IMR-90 (cell line): ENCODE measurements at regions not wholly inside any gene's neighbourhood (a gene's known extent, or its start where the extent isn't known, plus 50 kb on each side); places are given as distances from the start of the nearest gene placed in this dataset.

Source experiments
- ATAC-seq: fragments of 200-7000 bp; cut with Tn5 transposase; 2 replicates; pipeline ENCODE4 v1.9.1; 2020; ENCODE audit warnings: low read depth, mild to moderate bottlenecking, moderate library complexity
- BruUV-seq: library from RNA; stranded (reverse); fragments of 400-500 nt; replicated peaks from 2 replicates; lab custom pipeline; 2021; lab: Mats Ljungman, UMichigan
- CTCF ChIA-PET: fragments of 300-600 bp; formaldehyde crosslinking; extraction: SDS; loops from one replicate; lab custom pipeline; 2021; ENCODE audit warnings: antibody characterized with exemption; lab: Yijun Ruan, JAX
- POLR2A ChIA-PET: fragments of 300-600 bp; sonication (Branson Sonifier 250); formaldehyde crosslinking; loops from one replicate; lab custom pipeline; 2022; ENCODE audit warnings: antibody characterized with exemption; ENCODE audit not compliant: unreplicated experiment; lab: Charles Lee
- DNase-seq: peaks from one replicate; pipeline ENCODE4 v3.0.0; 2013
- H2AFZ ChIP-seq: replicated peaks from 2 replicates; pipeline ENCODE3; 2013; ENCODE audit warnings: low read length, mild to moderate bottlenecking; ENCODE audit not compliant: poor library complexity
- H2AK5ac ChIP-seq: 2 replicates; pipeline ENCODE4 v1.6.1; 2013; ENCODE audit warnings: low read depth, low read length, inconsistent platforms
- H2AK9ac ChIP-seq: replicated peaks from 2 replicates; pipeline ENCODE3; 2013; ENCODE audit warnings: mild to moderate bottlenecking, low read depth, low read length, moderate library complexity; ENCODE audit not compliant: poor library complexity
- H2BK120ac ChIP-seq: 2 replicates; pipeline ENCODE4 v1.6.1; 2013; ENCODE audit warnings: low read depth, low read length, inconsistent platforms
- H2BK15ac ChIP-seq: 3 replicates; pipeline ENCODE4 v1.6.1; 2013; ENCODE audit warnings: low read depth, low read length, inconsistent platforms
- H2BK20ac ChIP-seq: 2 replicates; pipeline ENCODE4 v1.6.1; 2013; ENCODE audit warnings: low read depth, mild to moderate bottlenecking, inconsistent platforms, low read length, moderate library complexity
- H2BK5ac ChIP-seq: 2 replicates; pipeline ENCODE4 v1.6.1; 2013; ENCODE audit warnings: mild to moderate bottlenecking, low read depth, low read length, inconsistent platforms; ENCODE audit not compliant: poor library complexity, severe bottlenecking
- H3K14ac ChIP-seq: replicated peaks from 2 replicates; pipeline ENCODE4 v1.6.1; 2013; ENCODE audit warnings: low read depth, low read length, inconsistent platforms
- H3K18ac ChIP-seq: 2 replicates; pipeline ENCODE4 v1.6.1; 2013; ENCODE audit warnings: low read depth, low read length, control low read depth
- H3K23ac ChIP-seq: 2 replicates; pipeline ENCODE4 v1.6.1; 2013; ENCODE audit warnings: low read depth, low read length, inconsistent platforms
- H3K27ac ChIP-seq: 2 replicates; pipeline ENCODE4 v1.5.1; 2013; ENCODE audit warnings: mild to moderate bottlenecking, control low read depth, low read length; ENCODE audit not compliant: insufficient read depth
- H3K27me3 ChIP-seq: 2 replicates; pipeline ENCODE4 v1.6.1; 2013; ENCODE audit warnings: low read length; ENCODE audit not compliant: control insufficient read depth, insufficient read depth
- H3K36me3 ChIP-seq: 2 replicates; pipeline ENCODE4 v1.6.1; 2013; ENCODE audit warnings: low read length, mixed read lengths; ENCODE audit not compliant: control insufficient read depth, insufficient read depth
- H3K4ac ChIP-seq: 2 replicates; pipeline ENCODE4 v1.6.1; 2013; ENCODE audit warnings: low read depth, low read length, inconsistent platforms
- H3K4me1 ChIP-seq: 2 replicates; pipeline ENCODE4 v1.6.1; 2013; ENCODE audit warnings: low read length, mixed read lengths; ENCODE audit not compliant: control insufficient read depth, insufficient read depth
- H3K4me2 ChIP-seq: 2 replicates; pipeline ENCODE4 v1.6.1; 2013; ENCODE audit warnings: low read depth, mild to moderate bottlenecking, control low read depth, low read length, moderate library complexity
- H3K4me3 ChIP-seq: 2 replicates; pipeline ENCODE4 v1.5.1; 2013; ENCODE audit warnings: low read depth, mild to moderate bottlenecking, control low read depth, low read length, moderate library complexity; ENCODE audit not compliant: insufficient read depth
- H3K56ac ChIP-seq: 2 replicates; pipeline ENCODE4 v1.6.1; 2013; ENCODE audit warnings: low read length, inconsistent platforms; ENCODE audit not compliant: insufficient read depth; ENCODE audit errors: extremely low read depth
- H3K79me1 ChIP-seq, 2 experiments: 2 replicates each; pipeline ENCODE4 v1.6.1; 2013; ENCODE audit warnings: low read length in 2 of 2, inconsistent platforms in 1 of 2, low read depth in 1 of 2
- H3K9ac ChIP-seq: 2 replicates; pipeline ENCODE4 v1.6.1; 2013; ENCODE audit warnings: low read depth, low read length, control low read depth
- H3K9me1 ChIP-seq: 2 replicates; pipeline ENCODE4 v1.6.1; 2013; ENCODE audit warnings: low read length, inconsistent platforms; ENCODE audit not compliant: insufficient read depth
- H3K9me3 ChIP-seq: 2 replicates; pipeline ENCODE4 v1.6.1; 2013; ENCODE audit warnings: low read length; ENCODE audit not compliant: control insufficient read depth, insufficient read depth
- H4K20me1 ChIP-seq: 2 replicates; pipeline ENCODE4 v1.6.1; 2013; ENCODE audit warnings: low read length, inconsistent platforms; ENCODE audit not compliant: insufficient read depth
- H4K5ac ChIP-seq: 2 replicates; pipeline ENCODE4 v1.6.1; 2013; ENCODE audit warnings: mild to moderate bottlenecking, low read depth, low read length, control low read depth
- H4K8ac ChIP-seq, 2 experiments: 2 replicates each; pipeline ENCODE4 v1.6.1; 2013; ENCODE audit warnings: low read depth in 2 of 2, low read length in 2 of 2, control low read depth in 1 of 2, inconsistent platforms in 1 of 2
- H4K91ac ChIP-seq: 2 replicates; pipeline ENCODE4 v1.6.1; 2013; ENCODE audit warnings: low read depth, low read length, inconsistent platforms; ENCODE audit not compliant: insufficient read depth
- CTCF ChIP-seq: conservative IDR thresholded peaks from 2 replicates; pipeline ENCODE4 v1.5.1; 2012; ENCODE audit warnings: mild to moderate bottlenecking, low read depth, low read length, improper control_type of control experiment
- FOS ChIP-seq: fragments of 150-350 bp; IDR thresholded peaks from 2 replicates; pipeline ENCODE4 v1.6.1; 2016; ENCODE audit warnings: low read depth, low read length
- RCOR1 ChIP-seq: IDR thresholded peaks from 2 replicates; pipeline ENCODE4 v1.6.1; 2012; ENCODE audit warnings: mild to moderate bottlenecking, low read length, improper control_type of control experiment; ENCODE audit not compliant: insufficient replicate concordance
- SMC3 ChIP-seq: fragments of 150-350 bp; IDR thresholded peaks from 2 replicates; pipeline ENCODE4 v1.6.1; 2016; ENCODE audit warnings: low read depth, mild to moderate bottlenecking, antibody characterized with exemption, low read length, moderate library complexity
- WGBS, 2 experiments: methylation state at CpG; one replicate each; pipeline versions ENCODE4 v1.1.5 to v1.1.7; 2013; ENCODE audit warnings: missing lambda C conversion rate in 2 of 2; ENCODE audit not compliant: insufficient read length in 1 of 2; ENCODE audit errors: extremely low coverage in 2 of 2; 5-methylcytosine and 5-hydroxymethylcytosine counted together
- dilution Hi-C: fragments of 300-500 bp; cut with HindIII; formaldehyde crosslinking; loops from one replicate; pipeline ENCODE4 v1.14.3; 2018; ENCODE audit warnings: low sequenced_read_pairs; ENCODE audit not compliant: unreplicated experiment
- in situ Hi-C: fragments of 300-500 bp; cut with MboI; formaldehyde crosslinking; loops from 3 replicates; pipeline ENCODE4 v1.14.3; 2019; ENCODE audit warnings: low sequenced_read_pairs, inconsistent platforms, mixed read lengths
- intact Hi-C: fragments of 100-400 bp; cut with micrococcal nuclease; formaldehyde crosslinking; loops from 2 replicates; pipeline ENCODE4 v1.10.0; 2022

DNA sequence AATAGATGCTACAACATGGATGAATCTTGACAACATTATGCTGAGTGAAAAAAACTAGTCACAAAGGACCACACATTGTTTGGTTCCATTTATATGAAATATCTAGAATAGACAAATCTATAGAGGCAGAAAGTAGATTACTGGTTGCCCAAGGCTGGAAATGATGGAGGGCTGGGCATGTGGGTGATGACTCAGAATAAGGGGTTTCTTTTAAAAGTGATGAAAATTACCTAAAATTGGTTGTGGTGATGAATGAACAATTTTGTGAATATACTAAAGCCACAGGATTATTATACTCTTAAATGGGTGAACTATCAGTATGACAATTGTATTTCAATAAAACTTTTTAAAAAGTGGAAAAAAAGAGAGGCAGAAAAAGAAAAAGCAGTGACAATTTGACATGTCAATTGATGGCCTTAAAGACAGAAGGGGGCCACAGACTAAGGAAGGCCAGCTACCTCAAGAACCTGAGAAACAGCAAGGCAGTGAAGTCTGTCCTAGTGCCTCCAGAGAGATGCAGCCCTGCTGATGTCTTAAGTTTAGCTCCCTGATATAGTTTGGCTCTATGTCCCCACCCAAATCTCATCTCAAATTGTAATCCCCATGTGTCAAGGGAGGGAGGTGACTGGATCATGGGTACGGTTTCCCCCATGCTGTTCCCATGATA lies 182.7 kb downstream of the PIK3R1 start:
- Histone ChIP-seq H4K8ac (no peak overlapping the region), H3K4me2 (no peak overlapping the region), H3K9me3 (peaks cover 2% of the 10 kb centered on the region; the same call in 1 of the 2 replicates), H3K79me1 (no peaks in the 10 kb centered on the region), H2AK5ac (no peak overlapping the region), H3K18ac (no peak overlapping the region), H2BK5ac (no peak overlapping the region), H3K4me1 (no peaks in the 10 kb centered on the region), H4K20me1 (no peaks in the 10 kb centered on the region), H3K4me3 (no peak overlapping the region), H3K23ac (no peak overlapping the region), H2AK9ac (no peak overlapping the region), H2BK20ac (no peak overlapping the region), H3K9ac (no peak overlapping the region), H3K4ac (no peak overlapping the region), H2BK15ac (no peak overlapping the region), H3K9me1 (no peaks in the 10 kb centered on the region), H3K36me3 (no peaks in the 10 kb centered on the region), H4K5ac (no peak overlapping the region), H3K27me3 (peaks cover 2% of the 10 kb centered on the region; the same call in 1 of the 2 replicates), H3K56ac (no peak overlapping the region), H3K27ac (no peak overlapping the region), H2AFZ (no peak overlapping the region), H4K91ac (no peak overlapping the region), H2BK120ac (no peak overlapping the region), H3K14ac (no peak overlapping the region)
- POLR2A ChIA-PET, result no interaction called here
- no peak for ATAC-seq
- no peak for DNase-seq
- no peak for TF ChIP-seq CTCF
- no peak for TF ChIP-seq RCOR1
- TF ChIP-seq FOS, result no peak
- TF ChIP-seq SMC3, result no peak
- intact Hi-C loops (no loop called here), in situ Hi-C loops (no loop called here), dilution Hi-C loops (no loop called here)
- CTCF ChIA-PET, result no interaction called here
- no CpG with 5 or more reads among the region's 1 CpG for WGBS, 2 experiments
- no TSS peak for BruUV-seq
